ENCODE measurements at regions not wholly inside any gene's neighbourhood (a gene's known extent, or its start where the extent isn't known, plus 50 kb on each side); places are given as distances from the start of the nearest gene placed in this dataset.
"Not testable (repeated sequence)": the region's sequence is repeated elsewhere in the genome, so short reads cannot be mapped to it uniquely, and the experiment has no call there.

DNA sequence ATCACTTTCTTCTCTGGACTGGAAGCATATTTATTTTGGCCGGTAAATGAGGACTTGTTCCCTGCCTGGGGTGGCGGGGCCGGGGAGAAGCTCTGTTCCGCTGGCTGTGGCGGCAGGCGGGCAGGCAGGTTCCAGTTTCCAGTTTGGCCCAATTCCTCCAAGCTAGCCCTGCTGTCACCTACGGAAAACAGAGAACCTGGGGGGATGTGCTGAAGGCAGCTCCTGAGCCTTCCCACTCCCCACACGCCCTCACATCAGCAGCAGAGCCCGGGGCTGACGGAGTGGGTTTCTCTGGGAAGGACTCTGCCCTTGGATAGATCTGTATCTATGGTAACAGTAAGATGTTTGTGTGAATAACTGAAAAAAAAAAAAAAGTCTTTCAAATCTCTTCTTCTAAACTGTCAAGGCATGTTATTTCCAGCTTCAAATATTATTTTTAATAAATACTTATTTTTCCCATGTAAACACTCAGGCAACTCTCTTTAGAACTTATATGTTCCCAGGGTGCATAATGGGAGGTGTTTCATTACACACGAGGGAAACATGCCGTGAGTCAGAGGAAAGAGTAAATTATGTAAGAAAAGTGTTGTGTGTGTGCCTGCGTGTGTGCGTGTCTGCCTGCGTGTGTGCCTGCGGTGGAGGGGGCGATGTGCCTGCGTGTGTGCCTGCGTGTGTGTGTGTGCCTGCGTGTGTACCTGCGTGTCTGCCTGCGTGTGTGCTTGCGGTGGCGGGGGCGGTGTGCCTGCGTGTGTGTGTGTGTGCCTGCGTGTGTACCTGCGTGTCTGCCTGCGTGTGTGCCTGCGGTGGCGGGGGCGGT lies 116.1 kb upstream of the ZNF516 start:
- 90% methylated on average over 29 to 32 of the region's 32 CpGs for WGBS, 2 experiments
- Histone ChIP-seq H3K27me3 (ENCODE audit: control insufficient read depth, insufficient read depth, low read length, poor library complexity, severe bottlenecking) (no peaks in the 10 kb centered on the region), H3K4me3 (ENCODE audit: insufficient read depth, low read depth, low read length) (no peak overlapping the region), H3K27ac (ENCODE audit: insufficient read depth, low read depth, low read length, poor library complexity, severe bottlenecking) (no peak overlapping the region), H3K36me3 (ENCODE audit: control insufficient read depth, insufficient read depth, low read length) (no peaks in the 10 kb centered on the region), H3K4me1 (ENCODE audit: control insufficient read depth, insufficient read depth, low read length) (peaks cover 4% of the 10 kb centered on the region), H3K9me3 (ENCODE audit: control insufficient read depth, low read length) (no peaks in the 10 kb centered on the region)

DNA sequence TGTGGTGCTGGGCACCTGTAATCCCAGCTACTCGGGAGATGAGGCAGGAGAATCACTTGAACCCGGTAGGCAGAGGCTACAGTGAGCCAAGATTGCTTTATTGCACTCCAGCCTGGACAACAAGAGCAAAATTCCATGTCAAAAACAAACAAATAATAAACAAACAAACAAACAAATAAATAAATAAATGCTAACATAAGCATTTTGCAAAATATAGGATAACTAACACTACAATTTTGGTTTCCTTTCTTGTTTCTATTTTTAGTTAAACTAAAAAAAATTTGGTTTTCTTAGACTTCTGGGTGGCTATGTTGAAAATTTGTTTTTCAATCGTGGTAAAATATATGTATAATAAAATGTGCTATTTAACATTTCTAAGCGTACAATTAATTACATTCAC lies 115.0 kb upstream of the ZNF516 start:
- no peak overlapping the region for H3K4me3 ChIP-seq (ENCODE audit: insufficient read depth, low read depth, low read length)
- H3K36me3 ChIP-seq (ENCODE audit: control insufficient read depth, insufficient read depth, low read length): no peaks in the 10 kb centered on the region
- H3K9me3 ChIP-seq (ENCODE audit: control insufficient read depth, low read length): no peaks in the 10 kb centered on the region
- no peaks in the 10 kb centered on the region for H3K27me3 ChIP-seq (ENCODE audit: control insufficient read depth, insufficient read depth, low read length, poor library complexity, severe bottlenecking)
- no peak overlapping the region for H3K27ac ChIP-seq (ENCODE audit: insufficient read depth, low read depth, low read length, poor library complexity, severe bottlenecking)
- WGBS, 2 experiments: 85 to 95% methylated on average over 2 to 3 of the region's 4 CpGs
- no peaks in the 10 kb centered on the region for H3K4me1 ChIP-seq (ENCODE audit: control insufficient read depth, insufficient read depth, low read length)

DNA sequence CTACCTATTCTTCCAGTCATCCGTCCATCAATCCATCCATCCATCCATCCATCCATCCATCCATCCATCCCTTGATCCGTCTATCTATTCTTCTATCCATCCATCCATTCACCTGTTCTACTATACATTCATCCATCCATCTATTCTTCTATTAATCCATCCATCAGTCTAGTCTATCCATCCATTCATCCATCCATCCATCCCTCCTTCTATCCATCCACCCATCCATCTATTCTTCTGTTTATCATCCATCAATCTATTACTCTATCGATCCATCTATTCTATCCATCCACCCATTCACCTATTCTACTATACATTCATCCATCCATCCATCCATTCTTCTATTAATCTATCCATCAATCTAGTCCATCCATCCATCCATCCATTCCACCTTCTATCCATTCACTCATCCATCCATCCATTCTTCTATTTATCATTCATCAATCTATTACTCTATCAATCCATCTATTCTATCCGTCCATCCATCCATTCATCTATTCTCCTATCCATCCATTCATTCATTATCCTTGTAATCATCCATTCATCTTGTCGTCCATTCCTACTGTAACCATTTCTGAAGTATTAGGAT lies 110.4 kb upstream of the ZNF516 start:
- no peak overlapping the region for H3K27ac ChIP-seq (ENCODE audit: insufficient read depth, low read depth, low read length, poor library complexity, severe bottlenecking)
- no peak overlapping the region for H3K4me3 ChIP-seq (ENCODE audit: insufficient read depth, low read depth, low read length)
- 79 to 87% methylated on average over 5 of the region's 5 CpGs for WGBS, 2 experiments
- no peaks in the 10 kb centered on the region for H3K27me3 ChIP-seq (ENCODE audit: control insufficient read depth, insufficient read depth, low read length, poor library complexity, severe bottlenecking)
- no peaks in the 10 kb centered on the region for H3K36me3 ChIP-seq (ENCODE audit: control insufficient read depth, insufficient read depth, low read length)
- H3K9me3 ChIP-seq (ENCODE audit: control insufficient read depth, low read length): no peaks in the 10 kb centered on the region
- H3K4me1 ChIP-seq (ENCODE audit: control insufficient read depth, insufficient read depth, low read length): no peaks in the 10 kb centered on the region

DNA sequence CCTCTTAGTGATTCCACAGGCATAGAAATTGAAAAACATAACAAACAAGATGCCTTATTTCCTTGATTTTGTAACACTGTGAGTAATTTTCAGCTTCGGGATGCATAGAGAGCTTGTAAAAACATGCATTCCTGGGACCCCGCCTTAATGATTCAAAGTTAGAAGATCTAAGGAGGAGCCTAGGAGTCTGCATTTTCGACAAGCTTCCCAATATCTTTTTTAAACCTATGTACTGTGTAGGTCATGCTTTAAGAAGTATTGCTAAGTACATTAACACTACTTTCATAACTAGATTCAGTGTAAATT lies 109.8 kb upstream of the ZNF516 start:
- Histone ChIP-seq H3K27ac (ENCODE audit: insufficient read depth, low read depth, low read length, poor library complexity, severe bottlenecking) (no peak overlapping the region), H3K4me3 (ENCODE audit: insufficient read depth, low read depth, low read length) (no peak overlapping the region), H3K27me3 (ENCODE audit: control insufficient read depth, insufficient read depth, low read length, poor library complexity, severe bottlenecking) (no peaks in the 10 kb centered on the region), H3K9me3 (ENCODE audit: control insufficient read depth, low read length) (no peaks in the 10 kb centered on the region), H3K36me3 (ENCODE audit: control insufficient read depth, insufficient read depth, low read length) (no peaks in the 10 kb centered on the region), H3K4me1 (ENCODE audit: control insufficient read depth, insufficient read depth, low read length) (no peaks in the 10 kb centered on the region)
- 93 to 98% methylated on average over 2 to 3 of the region's 3 CpGs for WGBS, 2 experiments

DNA sequence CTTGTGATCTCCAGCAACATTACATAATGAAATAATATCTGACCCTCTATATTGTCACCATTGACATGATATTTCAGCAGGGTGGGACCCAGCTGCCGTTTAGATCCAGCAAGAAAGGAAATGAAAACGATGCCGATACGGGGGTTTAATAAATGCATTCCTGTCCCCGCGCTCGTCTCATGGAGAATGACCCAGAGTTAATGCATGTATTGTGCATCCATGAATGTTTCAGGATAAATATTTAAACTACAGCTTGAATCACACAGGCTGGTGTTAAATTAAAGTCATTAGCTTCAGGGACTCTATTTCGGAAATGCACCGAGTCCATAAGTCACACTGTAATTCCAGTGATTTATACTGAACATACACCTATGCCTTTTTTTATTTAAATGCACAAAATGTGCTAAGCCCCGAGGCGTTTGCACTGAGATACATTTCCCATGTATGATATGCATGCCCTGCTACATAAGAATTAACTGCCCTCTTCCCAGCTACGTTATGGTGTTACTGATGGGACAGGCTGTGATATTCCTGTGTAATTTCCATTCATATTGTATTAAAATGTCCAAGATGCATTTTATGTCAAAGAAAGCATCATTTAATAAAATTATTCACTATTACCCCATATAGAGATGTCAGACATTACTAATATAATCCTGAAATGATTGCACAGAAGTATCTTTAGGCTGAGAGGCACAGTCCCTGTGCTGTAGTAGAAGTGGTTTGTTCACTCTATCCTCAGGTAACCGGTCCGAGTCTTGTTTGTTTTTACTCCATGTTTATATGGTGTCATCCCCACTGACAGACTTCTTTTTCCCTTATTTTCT lies 109.3 kb upstream of the ZNF516 start:
- H3K27ac ChIP-seq (ENCODE audit: insufficient read depth, low read depth, low read length, poor library complexity, severe bottlenecking): no peak overlapping the region
- 91 to 96% methylated on average over 13 to 14 of the region's 14 CpGs for WGBS, 2 experiments
- no peaks in the 10 kb centered on the region for H3K27me3 ChIP-seq (ENCODE audit: control insufficient read depth, insufficient read depth, low read length, poor library complexity, severe bottlenecking)
- H3K9me3 ChIP-seq (ENCODE audit: control insufficient read depth, low read length): no peaks in the 10 kb centered on the region
- H3K36me3 ChIP-seq (ENCODE audit: control insufficient read depth, insufficient read depth, low read length): no peaks in the 10 kb centered on the region
- no peaks in the 10 kb centered on the region for H3K4me1 ChIP-seq (ENCODE audit: control insufficient read depth, insufficient read depth, low read length)
- no peak overlapping the region for H3K4me3 ChIP-seq (ENCODE audit: insufficient read depth, low read depth, low read length)

DNA sequence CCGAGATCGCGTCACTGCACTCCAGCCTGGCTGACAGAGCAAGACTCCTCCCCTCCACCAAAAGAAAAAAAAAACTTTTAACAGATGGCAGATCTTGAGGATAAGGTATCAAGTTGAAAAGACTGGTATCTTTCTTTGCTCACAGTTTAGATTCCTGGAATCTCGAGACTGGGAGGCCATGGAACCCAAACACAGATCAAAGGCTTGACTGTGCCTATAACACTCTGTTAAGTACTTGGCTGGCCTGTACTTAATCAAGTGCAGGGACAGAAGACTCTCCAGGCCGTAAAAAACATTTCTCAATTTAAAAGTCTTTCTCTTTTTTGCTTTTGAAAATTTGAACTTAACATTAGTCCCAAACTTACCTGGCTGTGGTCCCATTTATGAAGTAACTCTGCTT lies 107.1 kb upstream of the ZNF516 start:
- no peaks in the 10 kb centered on the region for H3K4me1 ChIP-seq (ENCODE audit: control insufficient read depth, insufficient read depth, low read length)
- H3K9me3 ChIP-seq (ENCODE audit: control insufficient read depth, low read length): no peaks in the 10 kb centered on the region
- H3K36me3 ChIP-seq (ENCODE audit: control insufficient read depth, insufficient read depth, low read length): no peaks in the 10 kb centered on the region
- H3K4me3 ChIP-seq (ENCODE audit: insufficient read depth, low read depth, low read length): no peak overlapping the region
- no peak overlapping the region for H3K27ac ChIP-seq (ENCODE audit: insufficient read depth, low read depth, low read length, poor library complexity, severe bottlenecking)
- WGBS, 2 experiments: 91 to 94% methylated on average over 5 of the region's 5 CpGs
- no peaks in the 10 kb centered on the region for H3K27me3 ChIP-seq (ENCODE audit: control insufficient read depth, insufficient read depth, low read length, poor library complexity, severe bottlenecking)

DNA sequence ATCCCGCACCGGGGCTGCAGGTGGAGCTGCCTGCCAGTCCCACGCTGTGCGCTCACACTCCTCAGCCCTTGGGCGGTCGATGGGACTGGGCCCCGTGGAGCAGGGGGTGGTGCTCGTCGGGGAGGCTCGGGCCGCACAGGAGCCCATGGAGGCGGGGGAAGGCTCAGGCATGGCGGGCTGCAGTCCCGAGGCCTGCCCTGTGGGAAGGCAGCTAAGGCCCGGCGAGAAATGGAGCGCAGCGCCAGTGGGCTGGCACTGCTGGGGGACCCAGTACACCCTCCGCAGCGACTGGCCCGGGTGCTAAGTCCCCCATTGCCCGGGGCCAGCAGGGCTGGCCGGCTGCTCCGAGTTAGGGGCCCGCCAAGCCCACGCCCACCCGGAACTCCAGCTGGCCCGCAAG lies 105.0 kb upstream of the ZNF516 start:
- not testable (repeated sequence) for H3K27ac ChIP-seq (ENCODE audit: insufficient read depth, low read depth, low read length, poor library complexity, severe bottlenecking); H3K4me1 ChIP-seq (ENCODE audit: control insufficient read depth, insufficient read depth, low read length); H3K36me3 ChIP-seq (ENCODE audit: control insufficient read depth, insufficient read depth, low read length); H3K9me3 ChIP-seq (ENCODE audit: control insufficient read depth, low read length); H3K4me3 ChIP-seq (ENCODE audit: insufficient read depth, low read depth, low read length); H3K27me3 ChIP-seq (ENCODE audit: control insufficient read depth, insufficient read depth, low read length, poor library complexity, severe bottlenecking)
- WGBS, 2 experiments: 93 to 95% methylated on average over 27 to 28 of the region's 28 CpGs

DNA sequence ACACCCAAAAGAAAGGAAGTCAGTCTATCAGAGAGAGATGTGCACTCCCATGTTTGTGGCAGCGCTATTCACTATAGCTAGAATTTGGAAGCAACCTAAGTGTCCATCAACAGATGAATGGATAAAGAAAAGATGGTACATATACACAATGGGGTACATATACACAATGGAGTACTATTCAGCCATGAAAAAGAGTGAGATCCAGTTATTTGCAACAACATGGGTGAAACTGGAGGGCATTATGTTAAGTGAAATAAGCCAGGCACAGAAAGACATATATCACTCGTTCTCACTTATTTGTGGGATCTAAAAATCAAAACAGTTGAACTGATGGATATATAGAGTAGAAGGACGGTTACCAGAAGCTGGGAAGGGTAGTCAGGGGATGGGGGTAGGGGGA lies 99.9 kb upstream of the ZNF516 start:
- no peaks in the 10 kb centered on the region for H3K36me3 ChIP-seq (ENCODE audit: control insufficient read depth, insufficient read depth, low read length)
- WGBS, 2 experiments: 90 to 94% methylated on average over 3 of the region's 3 CpGs
- no peaks in the 10 kb centered on the region for H3K9me3 ChIP-seq (ENCODE audit: control insufficient read depth, low read length)
- no peaks in the 10 kb centered on the region for H3K27me3 ChIP-seq (ENCODE audit: control insufficient read depth, insufficient read depth, low read length, poor library complexity, severe bottlenecking)
- H3K4me3 ChIP-seq (ENCODE audit: insufficient read depth, low read depth, low read length): no peak overlapping the region
- H3K4me1 ChIP-seq (ENCODE audit: control insufficient read depth, insufficient read depth, low read length): no peaks in the 10 kb centered on the region
- no peak overlapping the region for H3K27ac ChIP-seq (ENCODE audit: insufficient read depth, low read depth, low read length, poor library complexity, severe bottlenecking)

DNA sequence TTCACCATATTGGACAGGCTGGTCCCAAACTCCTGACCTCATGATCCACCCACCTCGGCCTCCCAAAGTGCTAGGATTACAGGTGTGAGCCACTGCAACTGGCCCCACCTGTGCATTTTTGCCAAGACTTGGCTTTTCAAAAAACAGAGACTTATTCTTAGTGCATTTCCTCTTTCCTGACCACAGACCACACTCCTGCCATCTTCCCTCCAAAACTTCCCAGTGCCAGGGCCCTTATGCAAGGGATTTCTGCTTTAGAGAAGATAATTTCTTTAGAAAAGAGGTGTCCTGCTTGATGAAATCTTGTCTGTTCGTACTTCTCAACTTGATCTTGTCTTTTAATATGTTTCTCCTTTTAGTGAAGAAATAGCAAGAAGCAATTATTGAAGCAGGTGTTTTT lies 98.8 kb upstream of the ZNF516 start:
- H3K4me3 ChIP-seq (ENCODE audit: insufficient read depth, low read depth, low read length): no peak overlapping the region
- no peaks in the 10 kb centered on the region for H3K27me3 ChIP-seq (ENCODE audit: control insufficient read depth, insufficient read depth, low read length, poor library complexity, severe bottlenecking)
- no peak overlapping the region for H3K27ac ChIP-seq (ENCODE audit: insufficient read depth, low read depth, low read length, poor library complexity, severe bottlenecking)
- WGBS, 2 experiments: 97 to 98% methylated on average over 2 of the region's 2 CpGs
- H3K9me3 ChIP-seq (ENCODE audit: control insufficient read depth, low read length): no peaks in the 10 kb centered on the region
- peaks cover 3% of the 10 kb centered on the region for H3K4me1 ChIP-seq (ENCODE audit: control insufficient read depth, insufficient read depth, low read length)
- no peaks in the 10 kb centered on the region for H3K36me3 ChIP-seq (ENCODE audit: control insufficient read depth, insufficient read depth, low read length)

DNA sequence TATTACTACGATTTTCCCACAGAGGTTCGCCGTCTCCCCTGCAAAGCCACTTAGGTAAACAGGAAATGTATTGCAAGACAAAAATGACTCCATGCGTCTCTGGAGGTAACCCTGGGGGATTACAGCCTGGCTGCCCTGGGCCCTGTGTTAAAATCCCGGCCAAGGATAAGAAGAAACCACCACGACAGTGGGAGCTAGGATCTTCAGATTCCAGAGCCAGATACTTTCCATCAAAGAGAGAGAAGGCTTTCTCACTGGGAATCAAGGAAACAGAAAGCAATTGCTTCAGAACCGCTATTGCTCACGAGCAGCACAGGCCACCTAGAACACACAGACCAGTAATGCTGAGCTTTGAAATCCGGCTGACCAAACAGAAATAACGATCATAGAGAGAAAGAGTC lies 97.9 kb upstream of the ZNF516 start:
- Histone ChIP-seq H3K36me3 (ENCODE audit: control insufficient read depth, insufficient read depth, low read length) (no peaks in the 10 kb centered on the region), H3K27ac (ENCODE audit: insufficient read depth, low read depth, low read length, poor library complexity, severe bottlenecking) (no peak overlapping the region), H3K27me3 (ENCODE audit: control insufficient read depth, insufficient read depth, low read length, poor library complexity, severe bottlenecking) (no peaks in the 10 kb centered on the region), H3K4me3 (ENCODE audit: insufficient read depth, low read depth, low read length) (no peak overlapping the region), H3K4me1 (ENCODE audit: control insufficient read depth, insufficient read depth, low read length) (peaks cover 6% of the 10 kb centered on the region), H3K9me3 (ENCODE audit: control insufficient read depth, low read length) (no peaks in the 10 kb centered on the region)
- WGBS, 2 experiments: 79 to 80% methylated on average over 10 of the region's 10 CpGs
